GM12878 (cell line): ENCODE measurements at regions not wholly inside any gene's neighbourhood (a gene's known extent, or its start where the extent isn't known, plus 50 kb on each side); places are given as distances from the start of the nearest gene placed in this dataset.

ENCODE experiments used
- ATAC-seq: fragments of 200-7000 bp; cut with Tn5 transposase; 3 replicates; pipeline ENCODE4 v1.9.1; 2020; ENCODE audit warnings: mild to moderate bottlenecking, moderate library complexity
- BruUV-seq: library from RNA; stranded (reverse); fragments of 400-500 nt; replicated peaks from 2 replicates; lab custom pipeline; 2021; lab: Mats Ljungman, UMichigan
- CTCF ChIA-PET: fragments of 300-600 bp; sonication (Branson Sonifier 250); formaldehyde crosslinking; extraction: SDS; loops from one replicate; lab custom pipeline; 2021; ENCODE audit warnings: inconsistent platforms; lab: Yijun Ruan, JAX
- POLR2A ChIA-PET: fragments of 350-600 bp; formaldehyde crosslinking; extraction: SDS; loops from one replicate; lab custom pipeline; 2021; ENCODE audit warnings: inconsistent platforms; lab: Charles Lee
- RAD21 ChIA-PET: fragments of 300-600 bp; sonication (Branson Sonifier 250); formaldehyde crosslinking; loops from one replicate; lab custom pipeline; 2023; ENCODE audit warnings: antibody characterized with exemption; ENCODE audit not compliant: unreplicated experiment; lab: Charles Lee
- SMC1A ChIA-PET: fragments of 300-600 bp; sonication (Branson Sonifier 250); formaldehyde crosslinking; loops from one replicate; lab custom pipeline; 2023; ENCODE audit not compliant: unreplicated experiment, uncharacterized antibody; lab: Charles Lee
- DNase-seq: peaks from one replicate; pipeline ENCODE4 v3.0.0-alpha.2; 2011; ENCODE audit warnings: low read depth, low spot score
- FAIRE-seq: peaks from 3 replicates; lab custom pipeline; 2011; peaks lifted over from hg19 to GRCh38; lab: Jason Lieb, UNC
- H2AFZ ChIP-seq: 2 replicates; pipeline ENCODE4 v1.6.0; 2011; ENCODE audit warnings: low read depth, low read length, control low read depth; ENCODE audit not compliant: control insufficient read depth
- H3K27ac ChIP-seq: 2 replicates; pipeline ENCODE4 v1.5.1; 2011; ENCODE audit warnings: control low read depth; ENCODE audit not compliant: control insufficient read depth, insufficient read depth
- H3K27me3 ChIP-seq, 2 experiments: replicated peaks in 1 of 2; 2 replicates each; pipeline versions ENCODE4 v1.6.0 to v1.6.1; 2011; ENCODE audit warnings: low read length in 1 of 2; ENCODE audit not compliant: control insufficient read depth in 2 of 2, insufficient read depth in 2 of 2
- H3K36me3 ChIP-seq, 2 experiments: 2 replicates each; pipeline ENCODE4 v1.5.1; 2011; ENCODE audit warnings: low read length in 1 of 2; ENCODE audit not compliant: control insufficient read depth in 2 of 2, insufficient read depth in 2 of 2
- H3K4me1 ChIP-seq: 2 replicates; pipeline ENCODE4 v1.6.1; 2011; ENCODE audit warnings: mild to moderate bottlenecking, low read length, moderate library complexity, mixed read lengths; ENCODE audit not compliant: control insufficient read depth, insufficient read depth
- H3K4me2 ChIP-seq: 2 replicates; pipeline ENCODE4 v1.6.0; 2011; ENCODE audit warnings: control low read depth; ENCODE audit not compliant: control insufficient read depth, insufficient read depth
- H3K4me3 ChIP-seq: fragments of 200-600 bp; sonication (generic); 2 replicates; pipeline ENCODE4 v1.5.1; 2016
- H3K79me2 ChIP-seq: 2 replicates; pipeline ENCODE4 v1.6.0; 2011; ENCODE audit warnings: low read length; ENCODE audit not compliant: control insufficient read depth, insufficient read depth
- H3K9ac ChIP-seq: 2 replicates; pipeline ENCODE4 v1.8.0; 2011; ENCODE audit warnings: low read length, control low read depth, mixed read lengths; ENCODE audit not compliant: control insufficient read depth, insufficient read depth
- H3K9me3 ChIP-seq: replicated peaks from 3 replicates; pipeline ENCODE4 v1.5.1; 2011; ENCODE audit warnings: mild to moderate bottlenecking, low read length; ENCODE audit not compliant: control insufficient read depth, insufficient read depth
- H4K20me1 ChIP-seq: 2 replicates; pipeline ENCODE4 v1.6.0; 2011; ENCODE audit not compliant: control insufficient read depth, insufficient read depth
- POLR2AphosphoS2 ChIP-seq: IDR thresholded peaks from 2 replicates; pipeline ENCODE4 v1.6.1; 2011; ENCODE audit warnings: low read depth, mild to moderate bottlenecking, low read length, improper control_type of control experiment, moderate library complexity
- RAD21 ChIP-seq: IDR thresholded peaks from 2 replicates; pipeline ENCODE4 v1.6.1; 2011; ENCODE audit warnings: mild to moderate bottlenecking, low read depth, low read length, moderate library complexity; ENCODE audit not compliant: insufficient read depth
- TAF1 ChIP-seq: IDR thresholded peaks from 2 replicates; pipeline ENCODE4 v1.6.1; 2011; ENCODE audit warnings: mild to moderate bottlenecking, low read depth, low read length, borderline replicate concordance
- ZNF274 ChIP-seq: IDR thresholded peaks from one replicate; pipeline ENCODE4 v1.8.0; 2011; ENCODE audit not compliant: insufficient read length, insufficient read depth
- WGBS: methylation state at CpG from one replicate; pipeline ENCODE4 v1.1.6; 2016; ENCODE audit warnings: low lambda C conversion rate; ENCODE audit not compliant: insufficient replicate concordance, insufficient coverage; ENCODE audit errors: missing lambda C conversion rate; 5-methylcytosine and 5-hydroxymethylcytosine counted together
- in situ Hi-C: fragments of 300-500 bp; cut with MboI; formaldehyde crosslinking; loops from 9 replicates; pipeline ENCODE4 v1.14.3; 2018; ENCODE audit warnings: mixed read lengths
- intact Hi-C: fragments of 100-400 bp; cut with micrococcal nuclease; formaldehyde crosslinking; loops from one replicate; pipeline ENCODE4 v1.14.2; 2022; ENCODE audit not compliant: unreplicated experiment
- TF ChIP-seq, protein P1 (sequence below): fragments of 450-650 bp; IDR thresholded peaks from 2 replicates; pipeline ENCODE4 v1.6.1; 2018; ENCODE audit warnings: borderline replicate concordance, mild to moderate bottlenecking; ENCODE audit not compliant: partially characterized antibody
- TF ChIP-seq, protein P2 (sequence below): fragments of 450-650 bp; IDR thresholded peaks from 2 replicates; pipeline ENCODE4 v1.6.1; 2017; ENCODE audit warnings: mild to moderate bottlenecking, low read depth, inconsistent platforms; ENCODE audit not compliant: poor library complexity, severe bottlenecking

DNA sequence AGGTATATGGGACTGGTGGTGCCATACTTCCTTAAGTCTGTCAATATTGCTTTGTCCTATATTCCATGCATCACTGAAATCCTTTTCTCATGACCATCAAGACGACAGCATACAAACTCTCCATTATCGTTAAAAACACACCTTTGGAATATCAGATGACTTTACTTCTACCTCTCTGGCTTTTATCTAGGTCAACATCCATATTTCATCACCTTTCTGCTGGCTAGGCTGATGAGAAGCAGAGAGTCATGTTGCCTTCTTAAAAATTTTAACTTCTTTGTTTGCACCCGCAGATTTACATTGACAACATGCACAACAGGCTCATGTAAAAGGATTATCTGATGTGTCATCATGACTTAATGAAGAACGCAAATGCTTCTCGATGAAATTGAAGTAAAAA is 771.4 kb downstream of the OLFM4 start (continued):
- TF ChIP-seq, protein P1, sequence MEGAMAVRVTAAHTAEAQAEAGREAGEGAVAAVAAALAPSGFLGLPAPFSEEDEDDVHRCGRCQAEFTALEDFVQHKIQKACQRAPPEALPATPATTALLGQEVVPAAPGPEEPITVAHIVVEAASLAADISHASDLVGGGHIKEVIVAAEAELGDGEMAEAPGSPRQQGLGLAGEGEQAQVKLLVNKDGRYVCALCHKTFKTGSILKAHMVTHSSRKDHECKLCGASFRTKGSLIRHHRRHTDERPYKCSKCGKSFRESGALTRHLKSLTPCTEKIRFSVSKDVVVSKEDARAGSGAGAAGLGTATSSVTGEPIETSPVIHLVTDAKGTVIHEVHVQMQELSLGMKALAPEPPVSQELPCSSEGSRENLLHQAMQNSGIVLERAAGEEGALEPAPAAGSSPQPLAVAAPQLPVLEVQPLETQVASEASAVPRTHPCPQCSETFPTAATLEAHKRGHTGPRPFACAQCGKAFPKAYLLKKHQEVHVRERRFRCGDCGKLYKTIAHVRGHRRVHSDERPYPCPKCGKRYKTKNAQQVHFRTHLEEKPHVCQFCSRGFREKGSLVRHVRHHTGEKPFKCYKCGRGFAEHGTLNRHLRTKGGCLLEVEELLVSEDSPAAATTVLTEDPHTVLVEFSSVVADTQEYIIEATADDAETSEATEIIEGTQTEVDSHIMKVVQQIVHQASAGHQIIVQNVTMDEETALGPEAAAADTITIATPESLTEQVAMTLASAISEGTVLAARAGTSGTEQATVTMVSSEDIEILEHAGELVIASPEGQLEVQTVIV = no peak
- TF ChIP-seq TAF1 = no peak

DNA sequence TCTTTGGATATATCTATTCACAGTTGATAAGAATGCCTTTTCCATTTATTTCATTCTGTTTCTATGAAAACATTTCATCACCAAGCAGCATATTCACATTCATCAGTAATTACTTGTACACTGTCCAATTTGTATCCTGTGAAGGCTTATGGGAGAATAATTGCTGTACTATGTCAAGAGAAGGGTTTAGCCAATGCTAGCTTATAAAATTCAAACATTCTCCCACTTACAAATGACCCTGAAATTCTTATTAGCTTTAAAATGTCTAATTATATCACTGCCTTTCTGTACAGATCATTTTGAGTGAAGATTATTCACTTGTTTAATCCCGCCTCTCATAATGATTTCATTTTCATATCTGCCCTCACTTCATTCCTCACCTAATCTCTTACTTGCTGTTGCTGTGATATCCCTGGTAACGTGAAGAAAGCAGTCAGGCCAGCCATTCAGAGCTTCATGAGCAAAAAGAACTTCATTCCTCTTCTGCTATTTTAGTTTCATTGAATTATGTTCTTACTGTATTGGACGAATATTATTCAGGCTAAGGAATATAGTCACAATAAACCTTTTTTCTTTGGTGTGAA is 778.7 kb downstream of the OLFM4 start:
- H3K79me2 ChIP-seq = no peaks in the 10 kb centered on the region
- no peaks in the 10 kb centered on the region for H4K20me1 ChIP-seq
- ChIA-PET RAD21 (no interaction called here), SMC1A (no interaction called here), CTCF (interaction anchor here (0.6 kb wide), 1 partner anchor 81 kb away, joined by 4 read pairs; no protein-coding TSS in a partner anchor), POLR2A (no interaction called here)
- WGBS = 0% methylated on average over 3 of the region's 3 CpGs
- no peaks in the 10 kb centered on the region for H3K4me1 ChIP-seq
- no peaks in the 10 kb centered on the region for H3K27me3 ChIP-seq
- no peak for FAIRE-seq
- H3K27ac ChIP-seq = no peak overlapping the region
- ATAC-seq = no peak
- H3K36me3 ChIP-seq = no peaks in the 10 kb centered on the region
- BruUV-seq = no TSS peak
- TF ChIP-seq RAD21 (no peak), POLR2AphosphoS2 (no peak), ZNF274 (no peak)
- TF ChIP-seq, protein P2, sequence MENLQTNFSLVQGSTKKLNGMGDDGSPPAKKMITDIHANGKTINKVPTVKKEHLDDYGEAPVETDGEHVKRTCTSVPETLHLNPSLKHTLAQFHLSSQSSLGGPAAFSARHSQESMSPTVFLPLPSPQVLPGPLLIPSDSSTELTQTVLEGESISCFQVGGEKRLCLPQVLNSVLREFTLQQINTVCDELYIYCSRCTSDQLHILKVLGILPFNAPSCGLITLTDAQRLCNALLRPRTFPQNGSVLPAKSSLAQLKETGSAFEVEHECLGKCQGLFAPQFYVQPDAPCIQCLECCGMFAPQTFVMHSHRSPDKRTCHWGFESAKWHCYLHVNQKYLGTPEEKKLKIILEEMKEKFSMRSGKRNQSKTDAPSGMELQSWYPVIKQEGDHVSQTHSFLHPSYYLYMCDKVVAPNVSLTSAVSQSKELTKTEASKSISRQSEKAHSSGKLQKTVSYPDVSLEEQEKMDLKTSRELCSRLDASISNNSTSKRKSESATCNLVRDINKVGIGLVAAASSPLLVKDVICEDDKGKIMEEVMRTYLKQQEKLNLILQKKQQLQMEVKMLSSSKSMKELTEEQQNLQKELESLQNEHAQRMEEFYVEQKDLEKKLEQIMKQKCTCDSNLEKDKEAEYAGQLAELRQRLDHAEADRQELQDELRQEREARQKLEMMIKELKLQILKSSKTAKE = no peak
- intact Hi-C loops (no loop called here), in situ Hi-C loops (no loop called here)
- no peak overlapping the region for H3K4me3 ChIP-seq
- no peak overlapping the region for H2AFZ ChIP-seq
- H3K9me3 ChIP-seq = no peaks in the 10 kb centered on the region
- H3K4me2 ChIP-seq = no peak overlapping the region
- DNase-seq = no peak
- no peak overlapping the region for H3K9ac ChIP-seq
